ENCODE measurements at regions not wholly inside any gene's neighbourhood (a gene's known extent, or its start where the extent isn't known, plus 50 kb on each side); places are given as distances from the start of the nearest gene placed in this dataset.

- TF ChIP-seq, protein P1, sequence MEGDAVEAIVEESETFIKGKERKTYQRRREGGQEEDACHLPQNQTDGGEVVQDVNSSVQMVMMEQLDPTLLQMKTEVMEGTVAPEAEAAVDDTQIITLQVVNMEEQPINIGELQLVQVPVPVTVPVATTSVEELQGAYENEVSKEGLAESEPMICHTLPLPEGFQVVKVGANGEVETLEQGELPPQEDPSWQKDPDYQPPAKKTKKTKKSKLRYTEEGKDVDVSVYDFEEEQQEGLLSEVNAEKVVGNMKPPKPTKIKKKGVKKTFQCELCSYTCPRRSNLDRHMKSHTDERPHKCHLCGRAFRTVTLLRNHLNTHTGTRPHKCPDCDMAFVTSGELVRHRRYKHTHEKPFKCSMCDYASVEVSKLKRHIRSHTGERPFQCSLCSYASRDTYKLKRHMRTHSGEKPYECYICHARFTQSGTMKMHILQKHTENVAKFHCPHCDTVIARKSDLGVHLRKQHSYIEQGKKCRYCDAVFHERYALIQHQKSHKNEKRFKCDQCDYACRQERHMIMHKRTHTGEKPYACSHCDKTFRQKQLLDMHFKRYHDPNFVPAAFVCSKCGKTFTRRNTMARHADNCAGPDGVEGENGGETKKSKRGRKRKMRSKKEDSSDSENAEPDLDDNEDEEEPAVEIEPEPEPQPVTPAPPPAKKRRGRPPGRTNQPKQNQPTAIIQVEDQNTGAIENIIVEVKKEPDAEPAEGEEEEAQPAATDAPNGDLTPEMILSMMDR (conservative IDR thresholded peaks at IDR 0.05 in 1 of 2, IDR thresholded peaks at IDR 0.05 in 1 of 2; ENCODE audit: extremely low read depth in 1 of 2, insufficient read depth in 1 of 2, low read depth in 1 of 2, low read length in 2 of 2), result no peak
- TF ChIP-seq EZH2 (IDR thresholded peaks at IDR 0.05; ENCODE audit: borderline replicate concordance, low read length), result no peak
Measured at GRCh38 chr3:70527026-70527425, 214.6 kb upstream of the MDFIC2 start.

Measured in mammary epithelial cell (primary cell).